ENCODE measurements at regions not wholly inside any gene's neighbourhood (a gene's known extent, or its start where the extent isn't known, plus 50 kb on each side); places are given as distances from the start of the nearest gene placed in this dataset.

DNA sequence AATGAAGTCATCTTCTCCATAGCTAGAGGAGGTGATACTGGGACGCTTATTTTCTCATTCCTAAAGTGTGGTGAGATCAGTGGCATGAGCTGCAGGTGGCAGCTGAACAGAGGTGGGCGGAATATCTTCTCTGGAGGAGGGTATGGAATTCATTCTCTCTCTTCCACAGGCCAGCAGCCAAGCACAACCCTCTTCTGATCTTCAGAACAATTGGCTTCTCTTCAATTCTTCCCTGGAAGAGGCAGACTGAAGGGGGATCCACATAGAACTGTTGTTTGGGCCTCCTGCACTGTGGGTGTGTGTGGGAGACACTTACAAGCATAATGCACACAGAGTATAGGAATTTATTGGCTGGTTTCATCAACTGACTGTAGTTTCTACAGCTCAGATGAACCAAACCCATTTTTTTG is 180.4 kb upstream of the RASGEF1B start:
- in situ Hi-C loops (cut with HindIII; ENCODE audit: low pct_unique_long_range_greater_than_20kb, low sequenced_read_pairs) (no loop called here), intact Hi-C loops (cut with micrococcal nuclease; ENCODE audit: unreplicated experiment) (no loop called here)
- H3K36me3 ChIP-seq (ENCODE audit: control insufficient read depth, insufficient read depth, low read length) = no peaks in the 10 kb centered on the region
- POLR2A ChIA-PET = no interaction called here
- BruUV-seq (replicated peaks) = no TSS peak
- CTCF ChIA-PET = no interaction called here
- ATAC-seq = no peak
- H3K27me3 ChIP-seq (ENCODE audit: control insufficient read depth, insufficient read depth, low read length) = no peaks in the 10 kb centered on the region
- DNase-seq (ENCODE audit: low read depth, low spot score) = no peak
- no peaks in the 10 kb centered on the region for H3K9me3 ChIP-seq (ENCODE audit: control insufficient read depth, insufficient read depth, low read depth, low read length)
- TF ChIP-seq POLR2AphosphoS5 (IDR thresholded peaks at IDR 0.05; ENCODE audit: low read depth, low read length) = no peak
- TF ChIP-seq, protein P1, sequence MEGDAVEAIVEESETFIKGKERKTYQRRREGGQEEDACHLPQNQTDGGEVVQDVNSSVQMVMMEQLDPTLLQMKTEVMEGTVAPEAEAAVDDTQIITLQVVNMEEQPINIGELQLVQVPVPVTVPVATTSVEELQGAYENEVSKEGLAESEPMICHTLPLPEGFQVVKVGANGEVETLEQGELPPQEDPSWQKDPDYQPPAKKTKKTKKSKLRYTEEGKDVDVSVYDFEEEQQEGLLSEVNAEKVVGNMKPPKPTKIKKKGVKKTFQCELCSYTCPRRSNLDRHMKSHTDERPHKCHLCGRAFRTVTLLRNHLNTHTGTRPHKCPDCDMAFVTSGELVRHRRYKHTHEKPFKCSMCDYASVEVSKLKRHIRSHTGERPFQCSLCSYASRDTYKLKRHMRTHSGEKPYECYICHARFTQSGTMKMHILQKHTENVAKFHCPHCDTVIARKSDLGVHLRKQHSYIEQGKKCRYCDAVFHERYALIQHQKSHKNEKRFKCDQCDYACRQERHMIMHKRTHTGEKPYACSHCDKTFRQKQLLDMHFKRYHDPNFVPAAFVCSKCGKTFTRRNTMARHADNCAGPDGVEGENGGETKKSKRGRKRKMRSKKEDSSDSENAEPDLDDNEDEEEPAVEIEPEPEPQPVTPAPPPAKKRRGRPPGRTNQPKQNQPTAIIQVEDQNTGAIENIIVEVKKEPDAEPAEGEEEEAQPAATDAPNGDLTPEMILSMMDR (IDR thresholded peaks at IDR 0.05) = no peak
- no peak for TF ChIP-seq SIN3A (IDR thresholded peaks at IDR 0.05; ENCODE audit: borderline replicate concordance, insufficient read depth, low read depth, low read length)
- TF ChIP-seq TCF7L2 (IDR thresholded peaks at IDR 0.05; ENCODE audit: low read depth, low read length) = no peak
- TF ChIP-seq, protein P2, sequence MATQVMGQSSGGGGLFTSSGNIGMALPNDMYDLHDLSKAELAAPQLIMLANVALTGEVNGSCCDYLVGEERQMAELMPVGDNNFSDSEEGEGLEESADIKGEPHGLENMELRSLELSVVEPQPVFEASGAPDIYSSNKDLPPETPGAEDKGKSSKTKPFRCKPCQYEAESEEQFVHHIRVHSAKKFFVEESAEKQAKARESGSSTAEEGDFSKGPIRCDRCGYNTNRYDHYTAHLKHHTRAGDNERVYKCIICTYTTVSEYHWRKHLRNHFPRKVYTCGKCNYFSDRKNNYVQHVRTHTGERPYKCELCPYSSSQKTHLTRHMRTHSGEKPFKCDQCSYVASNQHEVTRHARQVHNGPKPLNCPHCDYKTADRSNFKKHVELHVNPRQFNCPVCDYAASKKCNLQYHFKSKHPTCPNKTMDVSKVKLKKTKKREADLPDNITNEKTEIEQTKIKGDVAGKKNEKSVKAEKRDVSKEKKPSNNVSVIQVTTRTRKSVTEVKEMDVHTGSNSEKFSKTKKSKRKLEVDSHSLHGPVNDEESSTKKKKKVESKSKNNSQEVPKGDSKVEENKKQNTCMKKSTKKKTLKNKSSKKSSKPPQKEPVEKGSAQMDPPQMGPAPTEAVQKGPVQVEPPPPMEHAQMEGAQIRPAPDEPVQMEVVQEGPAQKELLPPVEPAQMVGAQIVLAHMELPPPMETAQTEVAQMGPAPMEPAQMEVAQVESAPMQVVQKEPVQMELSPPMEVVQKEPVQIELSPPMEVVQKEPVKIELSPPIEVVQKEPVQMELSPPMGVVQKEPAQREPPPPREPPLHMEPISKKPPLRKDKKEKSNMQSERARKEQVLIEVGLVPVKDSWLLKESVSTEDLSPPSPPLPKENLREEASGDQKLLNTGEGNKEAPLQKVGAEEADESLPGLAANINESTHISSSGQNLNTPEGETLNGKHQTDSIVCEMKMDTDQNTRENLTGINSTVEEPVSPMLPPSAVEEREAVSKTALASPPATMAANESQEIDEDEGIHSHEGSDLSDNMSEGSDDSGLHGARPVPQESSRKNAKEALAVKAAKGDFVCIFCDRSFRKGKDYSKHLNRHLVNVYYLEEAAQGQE (IDR thresholded peaks at IDR 0.05; ENCODE audit: insufficient read depth in 1 of 2, low read depth in 2 of 2, low read length in 1 of 2) = no peak
- no peak overlapping the region for H3K27ac ChIP-seq (ENCODE audit: low read length)
- no peak overlapping the region for H3K4me3 ChIP-seq (ENCODE audit: low read depth in 2 of 2, low read length in 2 of 2)
- H3K4me1 ChIP-seq (ENCODE audit: control insufficient read depth, insufficient read depth, low read length) = no peaks in the 10 kb centered on the region

DNA sequence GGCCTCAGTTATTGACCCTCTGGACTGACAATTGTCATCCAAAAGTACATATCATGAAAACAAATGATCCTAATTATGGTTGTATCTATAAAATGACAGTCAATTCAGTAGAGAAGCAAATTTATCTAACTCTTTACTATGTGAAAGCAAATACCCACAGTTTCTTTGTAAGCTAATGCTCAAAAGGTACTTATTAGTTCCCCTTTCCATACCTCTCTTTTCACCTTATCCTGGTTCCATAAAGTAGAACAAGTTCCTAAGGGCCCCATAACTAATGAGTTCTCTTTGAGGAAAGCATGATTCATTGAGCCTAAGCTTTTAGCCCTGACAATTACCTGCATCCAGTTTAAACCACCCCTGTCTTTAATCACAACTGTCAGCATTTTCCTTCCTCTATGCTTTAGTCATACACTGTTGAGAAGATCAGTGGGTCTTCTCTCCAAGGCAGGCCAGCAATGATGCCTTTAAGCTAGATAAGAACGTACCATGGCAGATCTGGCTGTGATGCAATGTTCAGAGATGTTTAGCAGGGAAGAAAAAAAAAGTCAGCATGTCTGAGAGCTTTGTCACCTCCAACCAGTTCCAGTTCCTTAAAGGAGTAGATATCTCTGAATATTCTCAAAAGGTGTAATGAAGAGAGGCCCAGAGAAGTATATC is 179.7 kb upstream of the RASGEF1B start:
- intact Hi-C loops (cut with micrococcal nuclease; ENCODE audit: unreplicated experiment) (no loop called here), in situ Hi-C loops (cut with HindIII; ENCODE audit: low pct_unique_long_range_greater_than_20kb, low sequenced_read_pairs) (no loop called here)
- Histone ChIP-seq H3K9me3 (ENCODE audit: control insufficient read depth, insufficient read depth, low read depth, low read length) (no peaks in the 10 kb centered on the region), H3K27me3 (ENCODE audit: control insufficient read depth, insufficient read depth, low read length) (no peaks in the 10 kb centered on the region), H3K4me1 (ENCODE audit: control insufficient read depth, insufficient read depth, low read length) (no peaks in the 10 kb centered on the region), H3K27ac (ENCODE audit: low read length) (no peak overlapping the region), H3K36me3 (ENCODE audit: control insufficient read depth, insufficient read depth, low read length) (no peaks in the 10 kb centered on the region), H3K4me3 (ENCODE audit: low read depth in 2 of 2, low read length in 2 of 2) (no peak overlapping the region)
- DNase-seq (ENCODE audit: low read depth, low spot score) (no peak), ATAC-seq (no peak)
- BruUV-seq (replicated peaks) = no TSS peak
- CTCF ChIA-PET = no interaction called here
- TF ChIP-seq, protein P2 (IDR thresholded peaks at IDR 0.05; ENCODE audit: insufficient read depth in 1 of 2, low read depth in 2 of 2, low read length in 1 of 2) = no peak
- TF ChIP-seq SIN3A (IDR thresholded peaks at IDR 0.05; ENCODE audit: borderline replicate concordance, insufficient read depth, low read depth, low read length) (no peak), POLR2AphosphoS5 (IDR thresholded peaks at IDR 0.05; ENCODE audit: low read depth, low read length) (no peak), TCF7L2 (IDR thresholded peaks at IDR 0.05; ENCODE audit: low read depth, low read length) (no peak)
- TF ChIP-seq, protein P1 (IDR thresholded peaks at IDR 0.05) = no peak
- POLR2A ChIA-PET = no interaction called here

Measured in Panc1 (cell line).